ENCODE measurements at regions not wholly inside any gene's neighbourhood (a gene's known extent, or its start where the extent isn't known, plus 50 kb on each side); places are given as distances from the start of the nearest gene placed in this dataset.

- TF ChIP-seq POLR2G (IDR thresholded peaks at IDR 0.05; ENCODE audit: low read depth, low read length) (no peak), RARG (CRISPR knock-in tag; IDR thresholded peaks at IDR 0.05; ENCODE audit: low read depth) (no peak), ZNF431 (CRISPR knock-in tag; IDR thresholded peaks at IDR 0.05; ENCODE audit: borderline replicate concordance, low read depth) (no peak), BRCA1 (CRISPR knock-in tag; IDR thresholded peaks at IDR 0.05) (no peak), TAF1 (CRISPR knock-in tag; IDR thresholded peaks at IDR 0.05) (no peak), NR3C1 (CRISPR knock-in tag; IDR thresholded peaks at IDR 0.05) (no peak), ZNF891 (CRISPR knock-in tag; IDR thresholded peaks at IDR 0.05) (no peak), TGIF2 (CRISPR knock-in tag; IDR thresholded peaks at IDR 0.05) (no peak), SOX13 (IDR thresholded peaks at IDR 0.05) (no peak), SOX13 (CRISPR knock-in tag; conservative IDR thresholded peaks at IDR 0.05 in 1 of 2, IDR thresholded peaks at IDR 0.05 in 1 of 2) (no peak)
- Histone ChIP-seq H3K27ac (ENCODE audit: extremely low read length, insufficient read depth, low read length) (no peak overlapping the region), H3K4me3 (replicated peaks in 1 of 3; ENCODE audit: insufficient read depth in 1 of 3, low read depth in 2 of 3, low read length in 3 of 3) (no peak overlapping the region), H3K79me2 (ENCODE audit: insufficient read depth, low read length) (no peaks in the 10 kb centered on the region), H3K4me2 (ENCODE audit: low read depth, low read length) (no peak overlapping the region), H3K36me3 (replicated peaks in 1 of 2; ENCODE audit: control insufficient read depth in 1 of 2, insufficient read depth in 2 of 2, low read length in 2 of 2) (no peaks in the 10 kb centered on the region), H4K20me1 (ENCODE audit: insufficient read depth, low read length) (no peaks in the 10 kb centered on the region), H2AFZ (ENCODE audit: low read length) (no peak overlapping the region), H3K4me1 (ENCODE audit: insufficient read depth, low read length) (no peaks in the 10 kb centered on the region), H3K27me3 (ENCODE audit: control insufficient read depth in 1 of 2, insufficient read depth in 2 of 2, low read length in 2 of 2) (no peaks in the 10 kb centered on the region), H3K9me3 (ENCODE audit: low read length) (no peaks in the 10 kb centered on the region), H3K9ac (ENCODE audit: insufficient read depth, low read depth, low read length) (no peak overlapping the region)
- BruUV-seq (replicated peaks): no TSS peak
- in situ Hi-C loops (cut with HindIII; ENCODE audit: extremely low pct_ligation_motif_present, low pct_unique_long_range_greater_than_20kb) (no loop called here), intact Hi-C loops (cut with micrococcal nuclease; ENCODE audit: unreplicated experiment) (no loop called here)
- FAIRE-seq (no peak), ATAC-seq (no peak), DNase-seq (ENCODE audit: low spot score) (no peak)
- POLR2A ChIA-PET: no interaction called here
- CTCF ChIA-PET (ENCODE audit: low intra/inter-chr PET ratio, low total read pairs): no interaction called here
These were observed 123.9 kb upstream of the PPP3CA start for GRCh38 chr4:101471201-101471600.

GRCh38 chr4:101464596-101464995 lies 117.3 kb upstream of the PPP3CA start:
- Histone ChIP-seq H2AFZ (ENCODE audit: low read length) (no peak overlapping the region), H3K36me3 (replicated peaks in 1 of 2; ENCODE audit: control insufficient read depth in 1 of 2, insufficient read depth in 2 of 2, low read length in 2 of 2) (no peaks in the 10 kb centered on the region), H4K20me1 (ENCODE audit: insufficient read depth, low read length) (no peaks in the 10 kb centered on the region), H3K27ac (ENCODE audit: extremely low read length, insufficient read depth, low read length) (no peak overlapping the region), H3K4me3 (replicated peaks in 1 of 3; ENCODE audit: insufficient read depth in 1 of 3, low read depth in 2 of 3, low read length in 3 of 3) (no peak overlapping the region), H3K9me3 (ENCODE audit: low read length) (no peaks in the 10 kb centered on the region), H3K4me2 (ENCODE audit: low read depth, low read length) (no peak overlapping the region), H3K9ac (ENCODE audit: insufficient read depth, low read depth, low read length) (no peak overlapping the region), H3K4me1 (ENCODE audit: insufficient read depth, low read length) (no peaks in the 10 kb centered on the region), H3K79me2 (ENCODE audit: insufficient read depth, low read length) (no peaks in the 10 kb centered on the region), H3K27me3 (ENCODE audit: control insufficient read depth in 1 of 2, insufficient read depth in 2 of 2, low read length in 2 of 2) (no peaks in the 10 kb centered on the region)
- CTCF ChIA-PET (ENCODE audit: low intra/inter-chr PET ratio, low total read pairs): no interaction called here
- in situ Hi-C loops (cut with HindIII; ENCODE audit: extremely low pct_ligation_motif_present, low pct_unique_long_range_greater_than_20kb): no loop called here
- WGBS (ENCODE audit: low lambda C conversion rate): 0% methylated on average over 2 of the region's 2 CpGs
- POLR2A ChIA-PET: no interaction called here
- no TSS peak for BruUV-seq (replicated peaks)
- intact Hi-C loops (cut with micrococcal nuclease; ENCODE audit: unreplicated experiment): no loop called here
- no peak for DNase-seq (ENCODE audit: low spot score)
- no peak for FAIRE-seq
- ATAC-seq: no peak
- no peak for TF ChIP-seq ZNF710 (CRISPR knock-in tag; IDR thresholded peaks at IDR 0.05; ENCODE audit: borderline replicate concordance)
- TF ChIP-seq ZNF746 (CRISPR knock-in tag; IDR thresholded peaks at IDR 0.05): no peak
- TF ChIP-seq ZNF766 (CRISPR knock-in tag; IDR thresholded peaks at IDR 0.05; ENCODE audit: borderline replicate concordance): no peak
- no peak for TF ChIP-seq SIX1 (CRISPR knock-in tag; IDR thresholded peaks at IDR 0.05; ENCODE audit: borderline replicate concordance)
- no peak for TF ChIP-seq FOSL1 (CRISPR knock-in tag; IDR thresholded peaks at IDR 0.05; ENCODE audit: borderline replicate concordance)
- TF ChIP-seq GLMP (CRISPR knock-in tag; IDR thresholded peaks at IDR 0.05; ENCODE audit: borderline replicate concordance): no peak
- no peak for TF ChIP-seq ZNF775 (CRISPR knock-in tag; IDR thresholded peaks at IDR 0.05; ENCODE audit: borderline replicate concordance)
- TF ChIP-seq ZNF335 (CRISPR knock-in tag; IDR thresholded peaks at IDR 0.05): no peak
